ENCODE measurements at regions not wholly inside any gene's neighbourhood (a gene's known extent, or its start where the extent isn't known, plus 50 kb on each side); places are given as distances from the start of the nearest gene placed in this dataset.

GRCh38 chr16:5826332-5826731, 728.7 kb upstream of the EEF2KMT start:
- TF ChIP-seq CTCF (IDR thresholded peaks at IDR 0.05) (no peak), POLR2A (IDR thresholded peaks at IDR 0.05) (no peak)

Data from vagina (tissue), 2 donors.